T-helper 1 cell treated with Interleukin-12 subunit alpha and Interleukin-12 subunit beta and Interleukin-4 antibody, amounts not matched to agents 30 μg/mL and 1 μg/mL, for 36 hours (primary cell): ENCODE measurements at regions not wholly inside any gene's neighbourhood (a gene's known extent, or its start where the extent isn't known, plus 50 kb on each side); places are given as distances from the start of the nearest gene placed in this dataset.
"Not testable (repeated sequence)": the region's sequence is repeated elsewhere in the genome, so short reads cannot be mapped to it uniquely, and the experiment has no call there.

ENCODE experiments used
- H3K27ac Mint-ChIP-seq: one replicate; pipeline ENCODE4 v1.8.0; 2021; ENCODE audit warnings: mild to moderate bottlenecking, mixed read lengths
- H3K27me3 Mint-ChIP-seq: one replicate; pipeline ENCODE4 v1.8.0; 2021; ENCODE audit warnings: low read depth, mixed read lengths
- H3K36me3 Mint-ChIP-seq: one replicate; pipeline ENCODE4 v1.8.0; 2021; ENCODE audit warnings: low read depth, mixed read lengths
- H3K4me1 Mint-ChIP-seq: one replicate; pipeline ENCODE4 v1.8.0; 2021; ENCODE audit warnings: low read depth, mixed read lengths
- H3K4me3 Mint-ChIP-seq: one replicate; pipeline ENCODE4 v1.8.0; 2021; ENCODE audit warnings: mild to moderate bottlenecking, moderate library complexity, mixed read lengths
- H3K9me3 Mint-ChIP-seq: one replicate; pipeline ENCODE4 v1.8.0; 2021; ENCODE audit warnings: mixed read lengths

DNA sequence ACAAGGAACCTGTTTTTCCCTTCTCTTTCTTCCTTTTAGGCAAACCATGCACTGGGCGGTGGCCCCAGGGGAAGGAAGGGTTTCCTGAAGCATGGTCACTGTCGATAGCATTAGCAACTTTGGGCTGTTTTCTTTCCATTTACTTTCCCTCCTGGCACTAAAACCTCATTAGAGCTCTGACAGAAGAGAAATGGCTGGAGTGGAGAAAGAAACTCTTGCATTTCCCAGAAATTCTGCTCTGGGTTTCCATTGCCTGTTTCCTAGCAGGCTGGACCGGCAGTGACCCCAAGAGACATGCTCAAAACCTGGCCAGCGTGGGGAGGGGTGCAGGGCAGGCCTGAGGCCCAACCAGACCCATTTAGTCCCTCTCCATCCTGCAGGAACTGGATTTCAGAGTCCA, 230.7 kb upstream of the CCL2 start:
- Mint-ChIP-seq H3K27ac (no peak overlapping the region), H3K4me3 (no peak overlapping the region), H3K27me3 (peaks cover 21% of the 10 kb centered on the region), H3K4me1 (no peaks in the 10 kb centered on the region), H3K36me3 (no peaks in the 10 kb centered on the region), H3K9me3 (no peaks in the 10 kb centered on the region)

DNA sequence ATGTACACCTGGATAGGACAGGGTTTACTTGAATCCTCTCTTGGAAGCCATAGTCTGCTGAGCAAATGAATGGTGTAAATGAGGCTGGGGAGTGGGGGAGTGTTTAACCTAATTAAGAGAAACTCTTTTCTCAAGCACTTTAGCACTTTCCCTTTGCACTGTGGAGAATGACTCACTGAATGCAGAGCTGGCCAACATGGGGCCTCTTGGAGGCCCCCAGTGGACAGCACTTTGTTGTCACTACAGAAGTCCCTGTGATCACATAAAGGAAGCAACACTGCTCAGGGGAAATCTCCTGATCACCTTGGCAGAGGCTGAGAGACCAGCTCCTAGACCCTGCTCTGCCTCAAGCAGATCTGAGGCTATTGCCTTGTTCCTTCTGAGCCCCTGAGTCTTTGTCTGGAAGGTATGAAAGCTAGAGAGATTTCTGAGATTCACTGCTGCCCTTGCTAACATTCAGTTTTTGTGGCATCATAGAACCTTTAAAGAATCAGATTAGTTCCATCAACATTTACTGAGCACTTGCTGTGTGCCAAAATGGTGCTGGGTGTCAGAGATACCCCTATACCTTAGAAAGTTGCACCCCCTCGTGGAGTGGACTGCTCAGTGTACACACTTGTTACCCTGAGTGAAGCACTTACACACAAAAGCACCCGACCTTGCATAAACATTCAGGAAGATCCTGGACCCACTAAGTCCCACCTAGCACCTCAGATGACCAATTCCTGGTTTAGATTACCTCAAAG, 230.1 kb upstream of the CCL2 start:
- no peaks in the 10 kb centered on the region for H3K36me3 Mint-ChIP-seq
- peaks cover 1% of the 10 kb centered on the region for H3K9me3 Mint-ChIP-seq
- no peak overlapping the region for H3K27ac Mint-ChIP-seq
- peaks cover 21% of the 10 kb centered on the region for H3K27me3 Mint-ChIP-seq
- H3K4me1 Mint-ChIP-seq, result no peaks in the 10 kb centered on the region
- H3K4me3 Mint-ChIP-seq, result no peak overlapping the region

- H3K27ac Mint-ChIP-seq, H3K27me3 Mint-ChIP-seq: not testable (repeated sequence)
These were observed 224.5 kb upstream of the CCL2 start for GRCh38 chr17:34030601-34031000.

DNA sequence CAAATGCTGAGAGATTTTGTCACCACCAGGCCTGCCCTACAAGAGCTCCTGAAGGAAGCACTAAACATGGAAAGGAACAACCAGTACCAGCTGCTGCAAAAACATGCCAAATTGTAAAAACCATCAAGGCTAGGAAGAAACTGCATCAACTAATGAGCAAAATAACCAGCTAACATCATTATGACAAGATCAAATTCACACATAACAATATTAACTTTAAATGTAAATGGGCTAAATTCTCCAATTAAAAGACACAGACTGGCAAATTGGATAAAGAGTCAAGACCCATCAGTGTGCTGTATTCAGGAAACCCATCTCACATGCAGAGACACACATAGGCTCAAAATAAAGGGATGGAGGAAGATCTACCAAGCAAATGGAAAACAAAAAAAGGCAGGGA, 222.8 kb upstream of the CCL2 start:
- not testable (repeated sequence) for H3K36me3 Mint-ChIP-seq, H3K4me3 Mint-ChIP-seq, H3K4me1 Mint-ChIP-seq, H3K27me3 Mint-ChIP-seq, H3K27ac Mint-ChIP-seq
- H3K9me3 Mint-ChIP-seq, result peaks cover 28% of the 10 kb centered on the region

More at GRCh38 chr17:34030601-34031000, 224.5 kb upstream of the CCL2 start:
- H3K9me3 Mint-ChIP-seq, result peaks cover 28% of the 10 kb centered on the region
- H3K36me3 Mint-ChIP-seq, H3K4me3 Mint-ChIP-seq, H3K4me1 Mint-ChIP-seq: not testable (repeated sequence)

- H3K36me3 Mint-ChIP-seq, H3K4me1 Mint-ChIP-seq, H3K27ac Mint-ChIP-seq, H3K4me3 Mint-ChIP-seq, H3K9me3 Mint-ChIP-seq, H3K27me3 Mint-ChIP-seq: not testable (repeated sequence)
These were observed 216.3 kb upstream of the CCL2 start for GRCh38 chr17:34038786-34039185.

DNA sequence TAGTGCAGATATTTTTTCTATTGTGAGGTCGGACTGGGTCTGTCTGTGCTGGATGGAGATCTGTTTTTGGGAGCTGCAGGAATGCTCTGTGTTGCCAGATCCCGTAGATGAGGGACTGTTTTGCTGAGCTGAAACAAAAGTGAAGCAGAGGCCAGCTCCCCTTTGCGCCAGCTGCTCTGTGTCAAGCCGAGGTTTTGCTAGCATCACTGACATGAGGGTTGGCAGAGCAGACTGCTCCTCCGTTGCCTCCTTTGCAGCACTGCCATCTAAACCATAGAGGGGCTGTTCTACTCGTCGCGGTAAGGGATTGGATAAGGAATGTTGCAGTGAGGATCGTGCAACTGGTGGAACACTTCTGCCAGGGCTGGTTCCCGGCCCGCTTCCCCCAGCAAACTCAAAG, 215.9 kb upstream of the CCL2 start:
- H3K9me3 Mint-ChIP-seq, H3K4me1 Mint-ChIP-seq, H3K4me3 Mint-ChIP-seq, H3K27me3 Mint-ChIP-seq, H3K36me3 Mint-ChIP-seq, H3K27ac Mint-ChIP-seq: not testable (repeated sequence)

GRCh38 chr17:34039759-34040555, 215.1 kb upstream of the CCL2 start:
- not testable (repeated sequence) for H3K27ac Mint-ChIP-seq, H3K36me3 Mint-ChIP-seq, H3K9me3 Mint-ChIP-seq, H3K27me3 Mint-ChIP-seq, H3K4me1 Mint-ChIP-seq, H3K4me3 Mint-ChIP-seq

GRCh38 chr17:34045990-34046389, 209.1 kb upstream of the CCL2 start:
- Mint-ChIP-seq H3K4me3 (no peak overlapping the region), H3K4me1 (no peaks in the 10 kb centered on the region)

GRCh38 chr17:34051046-34051445, 204.0 kb upstream of the CCL2 start:
- H3K4me3 Mint-ChIP-seq, result no peak overlapping the region
- no peaks in the 10 kb centered on the region for H3K4me1 Mint-ChIP-seq
- no peaks in the 10 kb centered on the region for H3K27me3 Mint-ChIP-seq
- no peak overlapping the region for H3K27ac Mint-ChIP-seq
- no peaks in the 10 kb centered on the region for H3K36me3 Mint-ChIP-seq
- no peaks in the 10 kb centered on the region for H3K9me3 Mint-ChIP-seq

More at GRCh38 chr17:34045990-34046389, 209.1 kb upstream of the CCL2 start:
- Mint-ChIP-seq H3K27me3 (no peaks in the 10 kb centered on the region), H3K9me3 (no peaks in the 10 kb centered on the region), H3K27ac (no peak overlapping the region), H3K36me3 (no peaks in the 10 kb centered on the region)

DNA sequence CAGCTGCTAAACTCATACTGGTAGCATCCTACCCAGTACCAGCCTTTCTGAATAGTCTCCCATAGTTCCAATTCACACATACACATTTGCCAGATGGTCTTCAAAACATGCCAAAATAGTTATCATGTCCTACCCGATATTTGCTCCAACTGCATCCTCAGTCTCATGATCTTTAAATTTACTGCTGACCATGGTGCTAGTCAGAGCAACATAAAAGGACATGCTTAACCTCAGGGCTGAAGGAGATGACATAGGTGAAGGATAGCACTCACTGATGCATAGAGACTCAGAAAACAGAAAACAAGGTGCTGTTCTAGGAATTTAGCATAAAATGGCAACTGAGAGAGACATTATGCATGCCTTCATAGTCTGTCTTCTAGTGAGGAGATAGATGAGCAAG, 200.6 kb upstream of the CCL2 start:
- Mint-ChIP-seq H3K36me3 (no peaks in the 10 kb centered on the region), H3K9me3 (no peaks in the 10 kb centered on the region), H3K27me3 (no peaks in the 10 kb centered on the region), H3K4me3 (no peak overlapping the region), H3K4me1 (no peaks in the 10 kb centered on the region), H3K27ac (no peak overlapping the region)

DNA sequence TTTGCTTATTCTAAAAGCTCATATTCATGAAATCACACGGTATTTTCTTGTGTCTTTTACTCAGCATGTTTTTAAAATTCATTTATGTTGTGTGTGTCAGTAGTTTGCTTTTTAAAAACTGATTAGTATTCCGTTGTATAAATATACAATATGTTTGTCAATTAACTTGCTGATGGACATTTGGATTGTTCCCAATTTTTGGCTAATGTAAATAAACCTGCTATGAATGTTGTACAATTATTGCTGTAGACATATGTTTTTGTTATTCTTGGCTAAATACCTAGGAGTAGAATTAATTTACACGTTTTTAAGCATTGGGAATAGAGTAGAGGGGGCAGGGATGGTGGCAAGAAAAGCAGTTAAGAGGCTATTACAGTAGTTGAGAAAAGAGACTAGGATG, 199.5 kb upstream of the CCL2 start:
- Mint-ChIP-seq H3K4me3 (no peak overlapping the region), H3K27me3 (no peaks in the 10 kb centered on the region), H3K4me1 (no peaks in the 10 kb centered on the region), H3K9me3 (no peaks in the 10 kb centered on the region), H3K36me3 (no peaks in the 10 kb centered on the region), H3K27ac (no peak overlapping the region)

- no peak overlapping the region for H3K27ac Mint-ChIP-seq
- no peaks in the 10 kb centered on the region for H3K27me3 Mint-ChIP-seq
- no peaks in the 10 kb centered on the region for H3K36me3 Mint-ChIP-seq
- H3K4me3 Mint-ChIP-seq, result no peak overlapping the region
- no peaks in the 10 kb centered on the region for H3K9me3 Mint-ChIP-seq
- no peaks in the 10 kb centered on the region for H3K4me1 Mint-ChIP-seq
These were observed 195.5 kb upstream of the CCL2 start for GRCh38 chr17:34059423-34060220.

DNA sequence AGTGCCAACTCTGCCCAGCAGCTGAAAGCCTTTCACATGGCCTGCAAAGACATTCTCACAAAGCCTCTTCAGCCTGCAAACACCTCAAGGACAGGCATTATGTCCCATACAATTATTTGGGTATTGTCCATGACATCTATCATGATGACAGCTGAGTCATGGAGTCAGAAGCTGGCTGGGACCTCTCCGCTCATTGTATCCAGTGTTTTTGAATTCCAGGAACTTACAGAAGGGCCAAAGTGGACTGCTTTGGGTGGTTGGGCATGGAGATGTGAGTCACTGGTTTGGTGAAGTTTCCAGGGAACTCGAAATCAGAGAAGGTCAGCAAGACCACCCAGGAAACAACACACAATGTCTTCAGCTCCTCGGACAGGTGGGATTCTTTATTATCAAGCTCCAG, 188.6 kb upstream of the CCL2 start:
- Mint-ChIP-seq H3K27me3 (peaks cover 3% of the 10 kb centered on the region), H3K4me3 (no peak overlapping the region), H3K36me3 (no peaks in the 10 kb centered on the region), H3K4me1 (no peaks in the 10 kb centered on the region), H3K27ac (no peak overlapping the region), H3K9me3 (no peaks in the 10 kb centered on the region)

GRCh38 chr17:34067011-34067410, 188.1 kb upstream of the CCL2 start:
- Mint-ChIP-seq H3K27ac (no peak overlapping the region), H3K36me3 (no peaks in the 10 kb centered on the region), H3K9me3 (no peaks in the 10 kb centered on the region), H3K27me3 (peaks cover 3% of the 10 kb centered on the region), H3K4me3 (no peak overlapping the region), H3K4me1 (no peaks in the 10 kb centered on the region)

GRCh38 chr17:34068571-34068970, 186.5 kb upstream of the CCL2 start:
- no peak overlapping the region for H3K27ac Mint-ChIP-seq
- no peaks in the 10 kb centered on the region for H3K36me3 Mint-ChIP-seq
- H3K9me3 Mint-ChIP-seq, result no peaks in the 10 kb centered on the region
- H3K4me3 Mint-ChIP-seq, result no peak overlapping the region
- no peaks in the 10 kb centered on the region for H3K4me1 Mint-ChIP-seq
- H3K27me3 Mint-ChIP-seq, result peaks cover 3% of the 10 kb centered on the region
